Neural progenitor cell (in vitro differentiated cells): ENCODE measurements at regions not wholly inside any gene's neighbourhood (a gene's known extent, or its start where the extent isn't known, plus 50 kb on each side); places are given as distances from the start of the nearest gene placed in this dataset.

Experiments used
- EZH2 ChIP-seq: fragments of 200-600 bp; sonication (generic); IDR thresholded peaks from 2 replicates; pipeline ENCODE4 v1.6.1; 2017; ENCODE audit warnings: antibody characterized with exemption, mild to moderate bottlenecking, moderate library complexity
- EZH2phosphoT487 ChIP-seq: fragments of 200-600 bp; sonication (generic); IDR thresholded peaks from 2 replicates; pipeline ENCODE4 v1.6.1; 2017; ENCODE audit warnings: antibody characterized with exemption
- TF ChIP-seq, protein P1 (sequence below): fragments of 200-600 bp; sonication (generic); IDR thresholded peaks from 2 replicates; pipeline ENCODE4 v1.5.1; 2017; ENCODE audit warnings: antibody characterized with exemption, mild to moderate bottlenecking

DNA sequence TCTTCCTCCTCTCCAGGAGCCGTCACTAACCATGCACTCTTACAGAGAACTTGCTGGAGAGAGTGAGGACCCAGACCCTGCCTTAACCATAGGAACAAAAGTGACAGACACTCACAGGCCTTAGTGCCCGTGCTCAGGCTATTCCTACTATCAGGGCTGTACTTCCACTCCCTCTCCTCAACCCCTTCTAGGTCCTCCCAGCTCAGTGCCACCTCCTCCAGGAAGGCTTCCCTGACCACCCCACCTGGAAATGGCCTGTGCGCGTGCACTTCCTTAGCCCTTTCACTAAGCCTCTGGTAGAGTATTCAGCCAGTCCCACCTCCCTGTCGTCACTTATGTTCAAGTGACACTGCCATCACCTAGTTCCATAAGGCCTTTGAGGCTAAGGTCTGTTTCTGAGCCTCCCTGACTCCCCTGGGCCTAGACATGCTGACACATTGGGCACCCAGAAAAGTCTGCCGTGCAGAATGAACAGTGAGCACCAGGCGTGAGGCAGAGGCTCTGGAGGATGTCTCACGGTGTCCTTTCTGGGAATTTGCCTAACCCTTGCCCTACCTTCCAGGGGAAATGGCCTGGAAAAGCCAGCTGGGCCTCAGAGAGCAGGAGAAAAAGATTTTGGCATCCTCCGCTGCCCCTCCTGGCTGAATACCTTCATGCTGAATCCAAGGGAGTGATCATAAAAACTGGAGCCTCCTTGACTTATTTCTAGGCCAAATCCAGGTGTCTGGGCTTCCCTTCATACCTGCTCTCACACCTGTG, 108.6 kb upstream of the SMAD3 start:
- TF ChIP-seq, protein P1, sequence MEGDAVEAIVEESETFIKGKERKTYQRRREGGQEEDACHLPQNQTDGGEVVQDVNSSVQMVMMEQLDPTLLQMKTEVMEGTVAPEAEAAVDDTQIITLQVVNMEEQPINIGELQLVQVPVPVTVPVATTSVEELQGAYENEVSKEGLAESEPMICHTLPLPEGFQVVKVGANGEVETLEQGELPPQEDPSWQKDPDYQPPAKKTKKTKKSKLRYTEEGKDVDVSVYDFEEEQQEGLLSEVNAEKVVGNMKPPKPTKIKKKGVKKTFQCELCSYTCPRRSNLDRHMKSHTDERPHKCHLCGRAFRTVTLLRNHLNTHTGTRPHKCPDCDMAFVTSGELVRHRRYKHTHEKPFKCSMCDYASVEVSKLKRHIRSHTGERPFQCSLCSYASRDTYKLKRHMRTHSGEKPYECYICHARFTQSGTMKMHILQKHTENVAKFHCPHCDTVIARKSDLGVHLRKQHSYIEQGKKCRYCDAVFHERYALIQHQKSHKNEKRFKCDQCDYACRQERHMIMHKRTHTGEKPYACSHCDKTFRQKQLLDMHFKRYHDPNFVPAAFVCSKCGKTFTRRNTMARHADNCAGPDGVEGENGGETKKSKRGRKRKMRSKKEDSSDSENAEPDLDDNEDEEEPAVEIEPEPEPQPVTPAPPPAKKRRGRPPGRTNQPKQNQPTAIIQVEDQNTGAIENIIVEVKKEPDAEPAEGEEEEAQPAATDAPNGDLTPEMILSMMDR = no peak
- TF ChIP-seq EZH2 (no peak), EZH2phosphoT487 (no peak)
